DLD1 (cell line): ENCODE measurements at regions not wholly inside any gene's neighbourhood (a gene's known extent, or its start where the extent isn't known, plus 50 kb on each side); places are given as distances from the start of the nearest gene placed in this dataset.
"Not testable (repeated sequence)": the region's sequence is repeated elsewhere in the genome, so short reads cannot be mapped to it uniquely, and the experiment has no call there.

Source experiments
- in situ Hi-C: cut with HindIII; loops from 2 replicates; pipeline ENCODE4 v1.10.0; 2017; ENCODE audit warnings: low sequenced_read_pairs

- in situ Hi-C loops, result loop anchor here (5.0 kb wide), 1 partner anchor 106 kb away; no protein-coding TSS in a partner anchor
These were observed 115.4 kb downstream of the PFDN4 start for GRCh38 chr20:54323227-54323734.

GRCh38 chr20:54324041-54324440 lies 116.2 kb downstream of the PFDN4 start:
- in situ Hi-C loops, result loop anchor here (5.0 kb wide), 1 partner anchor 107 kb away; no protein-coding TSS in a partner anchor

GRCh38 chr20:54324652-54325285 lies 116.9 kb downstream of the PFDN4 start:
- in situ Hi-C loops, result loop anchor here (5.0 kb wide), 1 partner anchor 107 kb away; no protein-coding TSS in a partner anchor

- in situ Hi-C loops, result no loop called here
These were observed 127.4 kb downstream of the PFDN4 start for GRCh38 chr20:54335299-54335698.

- in situ Hi-C loops, result no loop called here
These were observed 129.3 kb downstream of the PFDN4 start for GRCh38 chr20:54337144-54337543.

GRCh38 chr20:54339093-54339492 lies 131.2 kb downstream of the PFDN4 start:
- in situ Hi-C loops, result no loop called here

- in situ Hi-C loops, result no loop called here
These were observed 132.3 kb downstream of the PFDN4 start for GRCh38 chr20:54340206-54340605.

- in situ Hi-C loops, result no loop called here
These were observed 132.8 kb downstream of the PFDN4 start for GRCh38 chr20:54340667-54341081.

- in situ Hi-C loops, result no loop called here
These were observed 133.0 kb upstream of the DOK5 start for GRCh38 chr20:54342258-54342920.

GRCh38 chr20:54343099-54343498 lies 132.3 kb upstream of the DOK5 start:
- in situ Hi-C loops, result no loop called here

- in situ Hi-C loops, result no loop called here
These were observed 131.8 kb upstream of the DOK5 start for GRCh38 chr20:54343634-54344033.

GRCh38 chr20:54344832-54345231 lies 130.6 kb upstream of the DOK5 start:
- in situ Hi-C loops, result no loop called here

- in situ Hi-C loops, result no loop called here
These were observed 130.1 kb upstream of the DOK5 start for GRCh38 chr20:54345301-54345724.

GRCh38 chr20:54345821-54346220 lies 129.6 kb upstream of the DOK5 start:
- in situ Hi-C loops, result no loop called here

- in situ Hi-C loops, result no loop called here
These were observed 129.1 kb upstream of the DOK5 start for GRCh38 chr20:54346276-54346675.

GRCh38 chr20:54347166-54347833 lies 128.1 kb upstream of the DOK5 start:
- in situ Hi-C loops, result no loop called here

- in situ Hi-C loops, result no loop called here
These were observed 125.0 kb upstream of the DOK5 start for GRCh38 chr20:54350415-54350814.

- in situ Hi-C loops, result no loop called here
These were observed 123.8 kb upstream of the DOK5 start for GRCh38 chr20:54351371-54352136.

- in situ Hi-C loops, result not testable (repeated sequence)
These were observed 122.9 kb upstream of the DOK5 start for GRCh38 chr20:54352541-54352940.

- in situ Hi-C loops, result no loop called here
These were observed 122.1 kb upstream of the DOK5 start for GRCh38 chr20:54353292-54353691.
